K562 (cell line): ENCODE measurements at regions not wholly inside any gene's neighbourhood (a gene's known extent, or its start where the extent isn't known, plus 50 kb on each side); places are given as distances from the start of the nearest gene placed in this dataset.
A peak's percentile ranks its signal among the peaks of the same experiment; 100 is the strongest.

ENCODE experiments used
- BRD4 ChIP-seq: fragments of 200-600 bp; sonication (generic); IDR thresholded peaks from 2 replicates; pipeline ENCODE4 v1.6.1; 2017; ENCODE audit warnings: inconsistent platforms
- CTBP1 ChIP-seq: fragments of 450-650 bp; IDR thresholded peaks from 2 replicates; pipeline ENCODE4 v1.6.1; 2016; ENCODE audit warnings: borderline replicate concordance
- CTCFL ChIP-seq: IDR thresholded peaks from 2 replicates; pipeline ENCODE4 v1.6.1; 2011; ENCODE audit warnings: borderline replicate concordance, low read depth, mild to moderate bottlenecking, moderate library complexity, low read length; ENCODE audit not compliant: insufficient read depth, poor library complexity, severe bottlenecking
- DLX4 ChIP-seq: fragments of 250-450 bp; sonication (Bioruptor Pico); IDR thresholded peaks from 2 replicates; pipeline ENCODE4 v1.6.1; 2021; ENCODE audit warnings: mild to moderate bottlenecking
- EP300 ChIP-seq: IDR thresholded peaks from 2 replicates; pipeline ENCODE4 v1.6.1; 2012; ENCODE audit warnings: low read length, improper control_type of control experiment
- FOXJ3 ChIP-seq: sonication (generic); formaldehyde crosslinking; IDR thresholded peaks from 2 replicates; pipeline ENCODE4 v1.4.0; 2020; ENCODE audit warnings: mild to moderate bottlenecking, missing genetic modification reagents
- GATA2 ChIP-seq: sonication (generic); formaldehyde crosslinking; IDR thresholded peaks from 2 replicates; pipeline ENCODE4 v1.4.0; 2020; ENCODE audit warnings: mild to moderate bottlenecking, missing genetic modification reagents
- HOMEZ ChIP-seq: fragments of 250-450 bp; sonication (Bioruptor Pico); IDR thresholded peaks from 2 replicates; pipeline ENCODE4 v1.4.0; 2020; ENCODE audit warnings: mild to moderate bottlenecking, moderate library complexity
- MCM3 ChIP-seq: fragments of 450-650 bp; IDR thresholded peaks from 2 replicates; pipeline ENCODE4 v1.6.1; 2016
- MXD1 ChIP-seq: fragments of 250-450 bp; sonication (Bioruptor Pico); IDR thresholded peaks from 2 replicates; pipeline ENCODE4 v1.8.0; 2021; ENCODE audit warnings: borderline replicate concordance, mild to moderate bottlenecking, moderate library complexity; ENCODE audit not compliant: poor library complexity, severe bottlenecking
- NFYB ChIP-seq: IDR thresholded peaks from 2 replicates; pipeline ENCODE4 v1.6.1; 2011; ENCODE audit warnings: mild to moderate bottlenecking, moderate library complexity; ENCODE audit not compliant: insufficient read length; ENCODE audit errors: extremely low read depth
- NRF1 ChIP-seq, 2 experiments: fragments of 450-650 bp; IDR thresholded peaks in 1 of 2; conservative IDR thresholded peaks in 1 of 2; 2 replicates each; pipeline ENCODE4 v1.6.1; 2014; ENCODE audit warnings: mild to moderate bottlenecking in 2 of 2
- POLR2G ChIP-seq: fragments of 200-400 bp; formaldehyde crosslinking; IDR thresholded peaks from 2 replicates; pipeline ENCODE4 v1.6.1; 2017; ENCODE audit warnings: low read depth, mild to moderate bottlenecking, antibody characterized with exemption, low read length, moderate library complexity
- RB1 ChIP-seq: fragments of 450-650 bp; IDR thresholded peaks from 2 replicates; pipeline ENCODE4 v1.6.1; 2017; ENCODE audit warnings: low read depth, mild to moderate bottlenecking
- SNRNP70 ChIP-seq: fragments of 200-400 bp; formaldehyde crosslinking; optimal IDR thresholded peaks from 2 replicates; pipeline ENCODE3; 2017; ENCODE audit warnings: low read depth, low read length
- SUPT5H ChIP-seq: fragments of 450-650 bp; IDR thresholded peaks from 2 replicates; pipeline ENCODE4 v1.6.1; 2016
- TAF15 ChIP-seq: fragments of 200-400 bp; formaldehyde crosslinking; IDR thresholded peaks from 2 replicates; pipeline ENCODE4 v1.6.1; 2017; ENCODE audit warnings: mild to moderate bottlenecking, low read depth, low read length, moderate library complexity
- TAF7 ChIP-seq: fragments of 450-650 bp; IDR thresholded peaks from 2 replicates; pipeline ENCODE4 v1.6.1; 2016; ENCODE audit warnings: missing genetic modification characterization, missing compliant biosample characterization
- TARDBP ChIP-seq: fragments of 450-650 bp; IDR thresholded peaks from 2 replicates; pipeline ENCODE4 v1.6.1; 2016
- ZC3H4 ChIP-seq: sonication (generic); formaldehyde crosslinking; IDR thresholded peaks from 2 replicates; pipeline ENCODE4 v1.9.0; 2021; ENCODE audit warnings: missing genetic modification reagents, borderline replicate concordance
- ZC3H8 ChIP-seq: fragments of 450-650 bp; IDR thresholded peaks from 2 replicates; pipeline ENCODE4 v1.6.1; 2017
- ZNF197 ChIP-seq: fragments of 200-800 bp; sonication (Bioruptor generic); IDR thresholded peaks from 2 replicates; pipeline ENCODE4 v1.6.1; 2016; ENCODE audit warnings: low read depth, missing genetic modification characterization, missing compliant biosample characterization
- ZNF224 ChIP-seq: sonication (generic); formaldehyde crosslinking; IDR thresholded peaks from 2 replicates; pipeline ENCODE4 v1.8.0; 2022; ENCODE audit warnings: mild to moderate bottlenecking, missing genetic modification reagents
- ZNF395 ChIP-seq: fragments of 200-800 bp; sonication (Bioruptor generic); IDR thresholded peaks from 2 replicates; pipeline ENCODE4 v1.6.1; 2017; ENCODE audit warnings: missing genetic modification characterization, missing compliant biosample characterization
- ZNF76 ChIP-seq: fragments of 250-450 bp; sonication (Bioruptor Pico); IDR thresholded peaks from 2 replicates; pipeline ENCODE4 v1.4.0; 2020; ENCODE audit warnings: mild to moderate bottlenecking, moderate library complexity, borderline replicate concordance

GRCh38 chr6:14476793-14477531 lies 359.4 kb downstream of the CD83 start (continued):
- no peak for TF ChIP-seq CTCFL
- no peak for TF ChIP-seq ZC3H8
- no peak for TF ChIP-seq SNRNP70
- TF ChIP-seq BRD4 = no peak
- no peak for TF ChIP-seq POLR2G
- 0 out of 2 replicates have a peak, but pooled peaks have one; percentile 8 for TF ChIP-seq RB1
- TF ChIP-seq HOMEZ = no peak
- TF ChIP-seq CTBP1 = peak; percentile 95
- no peak for TF ChIP-seq ZNF76 (CRISPR knock-in tag)
- no peak for TF ChIP-seq TAF15
- TF ChIP-seq TAF7 (tag) = no peak
- no peak for TF ChIP-seq FOXJ3 (CRISPR knock-in tag)
- no peak for TF ChIP-seq MCM3
- peak; percentile 55 to 73 for TF ChIP-seq NRF1 (conservative IDR thresholded peaks at IDR 0.05 in 1 of 2, IDR thresholded peaks at IDR 0.05 in 1 of 2)
- peak; percentile 82 for TF ChIP-seq ZNF197 (CRISPR knock-in tag)
- peak; percentile 89 for TF ChIP-seq GATA2
- no peak for TF ChIP-seq DLX4 (CRISPR knock-in tag)
- TF ChIP-seq TARDBP = no peak
- peak; percentile 95 for TF ChIP-seq EP300
- TF ChIP-seq ZNF224 (CRISPR knock-in tag) = no peak
- no peak for TF ChIP-seq NFYB
- peak; percentile 90 for TF ChIP-seq ZNF395 (CRISPR knock-in tag)
- TF ChIP-seq MXD1 = no peak
- no peak for TF ChIP-seq SUPT5H
- TF ChIP-seq ZC3H4 (CRISPR knock-in tag) = no peak
